ENCODE measurements at regions not wholly inside any gene's neighbourhood (a gene's known extent, or its start where the extent isn't known, plus 50 kb on each side); places are given as distances from the start of the nearest gene placed in this dataset.
"Not testable (repeated sequence)": the region's sequence is repeated elsewhere in the genome, so short reads cannot be mapped to it uniquely, and the experiment has no call there.

DNA sequence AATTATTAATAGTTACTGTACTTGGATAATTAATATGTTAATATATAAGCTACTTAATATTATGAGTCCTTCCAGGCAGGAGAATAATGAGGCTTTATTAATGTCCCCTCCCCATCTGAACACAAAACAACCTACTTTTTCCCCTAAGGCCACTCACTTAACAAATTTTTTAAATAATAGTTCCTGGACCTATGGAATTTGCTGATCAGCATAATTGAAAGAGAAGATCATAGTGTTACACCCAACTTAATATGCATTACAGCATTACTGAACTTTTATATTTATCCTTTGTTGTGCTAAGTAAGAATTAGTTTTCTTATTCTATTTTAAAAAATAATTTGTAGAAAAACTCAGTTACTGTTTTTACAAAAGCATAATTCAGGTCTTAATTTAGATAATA, 1537.7 kb upstream of the GOT2 start:
- no peak for DNase-seq (ENCODE audit: low spot score)

- no peak for DNase-seq (ENCODE audit: low spot score)
Measured at GRCh38 chr16:60271025-60271771, 1537.1 kb upstream of the GOT2 start.

- DNase-seq (ENCODE audit: low spot score): no peak
Measured at GRCh38 chr16:60261425-60261824, 1527.3 kb upstream of the GOT2 start.

DNA sequence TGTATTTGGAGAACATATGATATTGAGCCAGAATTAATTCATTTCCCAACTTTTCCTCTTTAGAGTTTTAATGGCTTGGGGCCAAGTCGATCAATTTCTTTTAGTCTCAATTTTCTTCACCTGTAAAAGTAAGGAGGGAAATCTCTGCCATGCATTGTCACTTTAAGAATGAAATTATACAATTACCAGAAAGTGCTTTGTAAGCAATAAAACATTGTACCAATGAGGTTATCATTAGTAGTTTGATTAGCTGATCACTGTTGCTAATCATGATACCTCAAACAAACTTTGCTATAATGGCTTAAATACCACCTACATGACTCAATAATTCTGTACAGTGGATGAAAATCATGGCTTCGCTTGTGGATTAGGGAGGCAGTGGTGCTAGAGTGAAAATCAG, 1525.8 kb upstream of the GOT2 start:
- DNase-seq (ENCODE audit: low spot score): no peak

- DNase-seq (ENCODE audit: low spot score): no peak
Measured at GRCh38 chr16:60246086-60246485, 1512.0 kb upstream of the GOT2 start.

DNA sequence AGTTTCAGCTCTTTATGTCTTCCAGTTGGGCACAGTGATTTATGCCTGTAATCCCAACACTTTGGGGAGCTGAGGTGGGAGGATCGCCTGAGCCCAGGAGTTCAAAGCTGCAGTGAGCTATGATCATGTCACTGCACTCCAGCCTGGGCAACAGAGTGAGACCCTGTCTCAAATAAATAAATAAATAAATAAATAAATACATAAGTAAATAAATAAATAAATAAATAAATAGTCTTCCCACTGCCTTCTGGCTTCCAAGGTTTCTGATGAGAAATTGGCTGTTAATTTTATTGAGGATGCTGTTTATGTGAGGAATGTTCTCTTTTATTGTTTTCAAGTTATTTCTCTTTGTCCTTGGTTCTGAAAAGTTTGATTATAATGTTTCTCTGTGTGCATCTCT, 1507.6 kb upstream of the GOT2 start:
- DNase-seq (ENCODE audit: low spot score): no peak

DNA sequence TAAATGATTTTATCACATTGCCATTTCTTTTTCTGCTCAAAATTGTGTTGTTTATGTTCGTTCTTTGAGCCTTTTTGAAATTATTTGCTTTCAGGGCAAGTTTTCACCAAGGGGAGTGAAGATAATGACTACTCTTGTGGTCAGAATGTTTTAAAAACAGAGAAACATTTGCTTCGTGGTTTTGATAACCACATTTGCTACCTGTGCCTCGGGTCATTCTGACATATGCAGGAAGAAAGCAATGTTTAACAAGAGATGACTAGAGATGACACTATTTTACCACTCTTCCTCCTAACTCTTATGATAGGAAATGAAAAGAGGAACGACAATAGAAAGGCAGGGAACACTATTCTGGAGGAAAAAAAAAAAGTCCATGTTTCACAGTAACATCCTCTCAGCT, 1496.5 kb upstream of the GOT2 start:
- DNase-seq (ENCODE audit: low spot score): no peak

- peak; percentile 7 for DNase-seq (ENCODE audit: low spot score)
Measured at GRCh38 chr16:60225541-60225940, 1491.4 kb upstream of the GOT2 start.

GRCh38 chr16:60217787-60218186, 1483.7 kb upstream of the GOT2 start:
- DNase-seq (ENCODE audit: low spot score): no peak

DNA sequence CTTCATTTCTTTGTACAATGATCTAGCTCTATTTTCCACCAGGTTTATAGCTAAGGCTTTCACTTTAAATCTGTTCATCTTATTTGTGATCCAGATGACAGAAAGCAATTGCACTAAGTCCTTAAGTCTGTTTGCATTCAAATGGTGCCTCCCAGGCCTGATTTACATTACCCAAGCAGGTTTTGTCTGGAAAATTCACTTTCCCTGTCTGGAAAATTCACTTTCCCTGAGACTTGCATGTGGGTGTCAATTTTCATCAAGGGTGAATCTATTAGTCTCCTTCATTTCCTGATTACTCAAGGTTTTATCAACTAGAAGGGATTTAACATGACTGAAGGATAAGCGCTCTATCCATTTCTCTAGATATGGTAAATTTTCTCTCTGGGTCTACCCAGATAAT, 1480.2 kb upstream of the GOT2 start:
- no peak for DNase-seq (ENCODE audit: low spot score)

- DNase-seq (ENCODE audit: low spot score): peak; percentile 33
Measured at GRCh38 chr16:60206516-60206915, 1472.4 kb upstream of the GOT2 start.

DNA sequence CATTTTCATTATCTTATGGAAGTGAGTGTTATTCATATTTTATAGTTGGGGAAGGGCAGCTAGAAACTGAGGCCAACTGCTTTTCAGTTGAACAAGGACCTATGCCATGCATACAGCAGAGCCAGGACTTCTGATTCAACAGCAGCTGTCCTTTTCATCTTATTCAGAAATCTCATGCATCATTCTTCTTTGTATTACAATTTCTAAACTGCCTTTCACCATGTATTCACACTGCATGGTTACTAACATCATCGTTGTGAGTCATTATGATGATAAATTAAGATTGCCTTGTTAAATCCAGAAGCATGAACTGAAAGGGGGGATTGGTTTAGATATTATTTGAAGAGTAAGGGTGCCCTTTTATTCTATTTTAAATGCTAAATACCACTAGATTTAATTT, 1470.1 kb upstream of the GOT2 start:
- no peak for DNase-seq (ENCODE audit: low spot score)

DNA sequence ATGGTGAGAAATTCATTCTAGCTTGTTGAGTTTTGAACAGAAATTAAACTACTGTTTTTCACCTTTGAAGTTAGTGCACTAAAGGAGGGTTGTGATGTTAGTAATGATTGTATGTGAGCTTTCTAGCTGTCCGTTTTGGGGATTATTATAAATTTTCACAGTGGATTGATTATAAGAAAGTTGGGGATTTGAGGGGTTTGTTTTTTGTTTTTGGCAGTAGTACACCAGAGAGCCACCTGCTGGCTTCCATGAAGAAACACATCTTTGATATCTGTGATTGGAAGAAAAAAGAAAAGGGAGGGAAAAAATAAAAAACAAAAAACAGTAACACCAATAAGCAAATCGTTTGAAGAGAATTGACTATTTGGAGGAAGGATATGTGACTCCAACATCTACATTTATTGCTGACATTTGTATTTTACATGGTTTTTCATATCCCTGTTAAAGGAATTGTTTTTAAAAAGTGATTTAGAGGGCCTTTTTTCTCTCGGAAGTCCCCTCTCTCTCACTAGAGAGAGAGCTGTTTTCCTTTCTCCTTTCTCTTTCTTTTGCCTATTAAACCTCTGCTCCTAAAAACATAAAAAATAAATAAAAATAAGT, 1469.5 kb upstream of the GOT2 start:
- no peak for DNase-seq (ENCODE audit: low spot score)

- not testable (repeated sequence) for DNase-seq (ENCODE audit: low spot score)
Measured at GRCh38 chr16:60200729-60201128, 1466.6 kb upstream of the GOT2 start.

GRCh38 chr16:60200161-60200560, 1466.0 kb upstream of the GOT2 start:
- DNase-seq (ENCODE audit: low spot score): no peak

DNA sequence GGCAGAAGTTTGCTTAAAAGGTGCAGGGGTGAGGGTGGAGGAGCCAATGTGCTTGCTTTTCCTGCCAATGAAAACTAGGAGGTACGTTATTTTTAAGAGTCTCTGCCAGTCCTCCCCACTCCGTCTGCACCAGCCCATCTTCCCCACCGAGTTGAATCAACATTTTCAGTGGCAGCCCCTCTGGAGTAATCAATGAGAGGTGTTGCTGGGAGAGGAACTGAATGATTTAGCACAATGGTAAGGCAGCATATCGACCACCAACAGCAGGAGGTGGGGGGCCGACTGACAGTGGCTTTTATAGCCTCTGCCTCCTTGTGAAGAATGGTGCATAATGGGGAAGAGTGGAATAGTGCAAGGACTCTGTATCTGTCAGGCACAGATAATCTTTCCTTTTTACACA, 1465.0 kb upstream of the GOT2 start:
- peak; percentile 5 for DNase-seq (ENCODE audit: low spot score)

- no peak for DNase-seq (ENCODE audit: low spot score)
Measured at GRCh38 chr16:60181536-60181935, 1447.4 kb upstream of the GOT2 start.

DNA sequence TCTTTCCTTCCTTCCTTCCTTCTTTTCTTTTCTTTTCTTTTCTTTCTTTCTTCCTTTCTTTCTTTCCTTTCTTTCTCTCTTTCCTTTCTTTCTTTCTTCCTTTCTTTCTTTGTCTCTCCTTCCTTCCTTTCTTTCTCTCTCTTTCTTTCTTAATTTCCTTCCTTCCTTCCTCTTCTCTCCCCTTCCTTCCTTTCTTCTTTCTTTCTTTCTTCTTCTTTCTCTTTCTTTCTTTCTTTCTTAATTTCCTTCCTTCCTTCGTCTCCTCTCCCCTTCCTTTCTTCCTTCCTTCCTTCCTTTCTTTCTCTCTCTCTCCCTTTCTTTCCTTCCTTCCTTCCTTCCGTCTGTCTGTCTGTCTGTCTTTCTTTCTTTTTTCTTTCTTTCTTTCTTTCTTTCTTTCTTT, 1446.5 kb upstream of the GOT2 start:
- no peak for DNase-seq (ENCODE audit: low spot score)

- DNase-seq (ENCODE audit: low spot score): no peak
Measured at GRCh38 chr16:60170196-60170595, 1436.1 kb upstream of the GOT2 start.

DNA sequence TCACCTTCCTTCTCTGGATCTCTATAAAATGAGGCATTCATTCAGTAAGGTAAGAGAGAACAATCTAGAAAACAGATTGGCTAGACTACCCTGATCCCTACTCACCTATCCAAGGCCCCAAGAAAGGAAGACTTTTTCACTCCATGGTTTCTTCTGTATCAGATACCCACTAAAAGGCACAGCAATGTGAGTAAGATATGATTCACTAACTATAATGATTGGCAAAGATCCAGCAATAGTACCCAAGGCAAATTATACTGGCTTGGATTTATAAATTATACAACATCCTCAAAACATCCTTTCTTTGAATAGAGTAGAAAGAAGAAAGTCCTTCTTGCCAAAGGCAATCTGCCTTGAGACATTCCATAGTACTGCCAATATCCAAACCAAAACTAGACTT, 1432.0 kb upstream of the GOT2 start:
- no peak for DNase-seq (ENCODE audit: low spot score)

DNA sequence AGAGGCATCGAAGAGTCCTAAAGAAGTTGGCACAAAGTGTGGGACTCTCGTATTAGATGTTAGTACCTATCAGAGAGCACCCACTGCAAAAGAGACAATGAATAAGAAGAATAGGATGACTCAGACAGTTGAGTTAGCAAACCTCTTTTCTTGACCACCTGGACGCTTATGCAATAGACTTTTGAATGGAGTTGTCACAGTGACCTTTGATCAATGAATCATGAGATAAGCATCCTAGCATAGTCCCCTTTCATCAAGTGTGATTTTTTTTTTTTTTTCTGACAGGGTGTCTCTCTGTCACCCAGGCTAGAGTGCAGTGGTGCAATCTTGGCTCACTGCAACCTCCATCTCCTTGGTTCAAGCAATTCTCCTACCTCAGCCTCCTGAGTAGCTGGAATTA, 1417.9 kb upstream of the GOT2 start:
- DNase-seq (ENCODE audit: low spot score): no peak

DNA sequence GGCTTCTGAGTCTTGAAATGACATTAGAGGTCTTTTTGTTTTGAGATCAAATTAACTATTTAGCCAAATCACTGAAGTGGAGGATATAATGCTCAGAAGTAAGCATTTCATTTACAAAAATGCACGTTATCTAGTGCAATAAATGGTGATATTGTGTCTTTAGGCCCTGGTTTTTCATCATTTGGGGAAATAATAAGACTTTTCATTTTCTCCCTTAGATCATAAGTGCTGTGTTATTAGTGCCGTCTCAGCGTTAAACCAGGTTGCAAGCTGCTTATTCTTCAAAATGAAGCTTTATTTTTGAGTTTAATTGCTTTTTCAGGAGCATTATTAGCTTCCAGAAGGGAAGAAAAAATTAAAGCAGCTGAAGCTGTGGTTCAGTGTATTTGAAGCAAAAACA, 1416.8 kb upstream of the GOT2 start:
- no peak for DNase-seq (ENCODE audit: low spot score)

DNA sequence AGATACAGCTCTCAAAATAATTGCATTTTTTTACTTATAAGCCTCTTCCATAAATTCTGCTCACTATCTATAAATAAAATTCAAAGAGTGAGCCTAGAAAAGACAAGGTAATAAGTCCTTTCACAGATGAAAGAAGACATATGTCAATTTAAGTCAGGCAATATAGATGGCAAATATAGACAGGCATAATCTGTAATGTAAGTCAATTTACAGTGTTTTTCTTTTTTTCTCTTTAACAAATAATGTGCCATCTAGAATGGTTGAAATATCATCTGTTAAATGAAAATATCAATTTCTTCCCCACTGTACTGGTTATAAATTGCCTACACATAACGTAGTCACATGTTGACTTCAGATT, 1409.2 kb upstream of the GOT2 start:
- no peak for DNase-seq (ENCODE audit: low spot score)

Measured in iPS-NIHi11 (cell line).